ENCODE measurements at regions not wholly inside any gene's neighbourhood (a gene's known extent, or its start where the extent isn't known, plus 50 kb on each side); places are given as distances from the start of the nearest gene placed in this dataset.

GRCh38 chr4:186889876-186890643 is 166.4 kb upstream of the FAT1 start:
- no peak for DNase-seq (ENCODE audit: low spot score)

DNA sequence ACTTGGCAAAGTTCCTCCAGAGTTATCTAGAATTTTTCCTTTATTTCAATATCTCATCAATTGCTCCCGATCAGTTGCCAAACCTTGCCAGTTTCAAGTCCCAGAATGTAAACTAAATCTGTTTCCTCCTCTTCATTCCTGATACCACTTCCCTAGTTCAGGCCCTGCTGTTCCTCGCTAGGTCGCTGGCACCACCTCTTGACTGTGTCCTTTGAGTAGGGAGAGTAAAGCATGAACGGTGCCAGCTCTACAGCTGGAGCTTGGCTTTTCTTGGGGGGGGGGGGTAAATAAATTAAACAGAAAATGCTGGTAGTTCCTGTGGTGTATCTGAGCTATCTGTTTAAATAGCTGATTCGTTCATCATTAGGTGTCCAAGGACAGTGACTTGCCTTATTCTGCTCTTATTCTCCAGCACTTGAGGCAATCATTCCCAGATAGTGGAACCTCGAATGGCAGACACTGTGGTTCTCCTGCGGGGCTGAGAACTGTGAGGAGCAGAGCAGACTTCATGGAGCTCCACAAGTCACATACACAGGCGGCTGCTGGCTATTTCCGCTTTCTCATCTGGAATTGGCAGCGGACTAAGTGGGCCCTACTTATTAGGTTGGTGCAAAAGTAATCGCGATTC is 168.3 kb upstream of the FAT1 start:
- no peak for DNase-seq (ENCODE audit: low spot score)

DNA sequence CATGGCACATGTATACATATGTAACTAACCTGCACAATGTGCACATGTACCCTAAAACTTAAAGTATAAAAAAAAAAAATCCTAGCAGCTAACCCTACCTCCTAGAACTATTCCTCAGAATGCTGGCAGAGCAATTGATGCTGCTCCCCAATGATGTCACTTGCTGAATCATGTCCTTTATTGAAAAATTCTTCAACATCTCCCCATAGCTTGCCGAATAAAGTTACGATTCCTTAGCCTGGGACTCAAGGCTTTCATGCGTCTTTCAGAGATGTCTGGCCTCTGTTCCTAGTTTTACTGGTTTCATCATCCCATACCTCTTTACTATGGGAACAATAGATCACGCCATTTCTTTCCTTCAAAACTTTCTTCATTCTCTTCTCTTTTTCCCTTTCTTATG is 174.7 kb upstream of the FAT1 start:
- no peak for DNase-seq (ENCODE audit: low spot score)

- DNase-seq (ENCODE audit: low spot score): no peak
Measured at GRCh38 chr4:186900232-186900900, 176.7 kb upstream of the FAT1 start.

DNA sequence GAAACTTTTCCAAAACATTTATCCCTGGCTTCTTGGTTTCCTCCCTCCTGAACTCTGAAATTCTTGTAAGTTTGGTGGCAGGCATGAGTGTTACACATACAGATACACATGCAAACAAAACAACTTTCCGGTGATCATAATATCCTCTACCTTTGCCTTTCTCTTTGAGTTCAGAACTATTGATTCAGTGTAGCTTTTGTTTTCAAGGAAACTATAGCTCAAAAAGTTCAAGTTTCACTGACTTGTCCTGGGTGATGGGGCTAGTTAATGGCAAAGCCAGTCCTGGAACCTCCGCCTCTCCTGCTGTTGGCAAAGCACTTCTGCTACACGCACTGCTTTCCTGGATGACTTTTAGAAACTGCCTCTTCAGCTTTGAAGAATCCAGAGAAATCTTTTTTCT is 177.3 kb upstream of the FAT1 start:
- no peak for DNase-seq (ENCODE audit: low spot score)

DNA sequence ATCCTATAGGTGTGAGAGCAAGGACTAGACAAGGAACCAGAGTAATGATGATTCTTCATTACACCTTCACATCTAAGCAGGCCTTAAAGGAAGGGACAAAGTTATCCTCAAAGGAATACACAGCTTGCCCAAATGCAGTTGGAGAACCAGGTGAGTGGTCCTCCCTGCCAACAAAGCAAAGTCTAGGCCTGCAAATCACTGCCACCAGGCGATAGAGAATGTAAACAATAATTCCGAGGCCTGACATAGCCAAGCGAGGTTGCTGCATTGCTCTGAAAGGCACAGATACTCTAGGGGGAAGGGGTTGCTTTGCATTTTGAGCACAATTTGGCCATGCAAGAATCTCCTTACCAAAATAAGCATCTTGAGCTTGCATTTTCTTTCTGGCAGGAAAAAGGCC is 178.2 kb upstream of the FAT1 start:
- no peak for DNase-seq (ENCODE audit: low spot score)

DNA sequence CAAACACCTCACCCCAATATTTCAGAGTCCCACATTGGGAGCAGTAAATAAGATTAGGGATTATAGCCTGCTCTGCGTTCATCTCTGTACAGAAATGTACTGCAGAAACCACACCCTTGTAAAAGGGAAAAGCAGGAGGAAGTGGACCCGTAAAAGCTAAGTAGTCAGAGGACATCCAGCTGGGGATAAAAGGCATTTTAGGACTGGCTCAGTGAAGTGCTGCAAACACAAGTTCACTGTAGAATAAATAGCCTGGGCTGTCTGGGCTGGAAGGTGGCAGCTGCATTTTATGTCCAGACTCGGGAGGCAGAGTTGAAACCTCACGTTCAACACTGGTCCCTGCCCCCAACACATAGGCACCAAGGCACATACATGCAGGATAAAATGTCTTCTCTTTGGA is 178.7 kb upstream of the FAT1 start:
- DNase-seq (ENCODE audit: low spot score): no peak

GRCh38 chr4:186904101-186904500 is 180.4 kb upstream of the FAT1 start:
- DNase-seq (ENCODE audit: low spot score): no peak

DNA sequence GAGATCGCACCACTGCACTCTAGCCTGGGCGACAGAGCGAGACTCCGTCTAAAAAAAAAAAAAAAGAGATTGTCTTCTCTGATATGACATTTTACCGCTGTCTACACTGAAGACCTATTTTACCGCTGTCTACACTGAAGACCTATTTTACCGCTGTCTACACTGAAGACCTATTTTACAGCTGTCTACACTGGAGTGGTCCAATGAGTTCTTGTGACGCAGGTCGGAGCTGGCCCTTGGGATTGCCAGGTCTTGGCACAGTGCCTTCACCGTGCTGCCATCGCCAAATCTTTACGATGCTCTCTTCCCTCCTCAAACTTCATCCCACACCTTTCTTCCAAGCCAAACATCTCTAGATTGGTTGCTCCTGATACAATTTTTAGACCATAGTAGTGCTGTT is 183.1 kb upstream of the FAT1 start:
- DNase-seq (ENCODE audit: low spot score): no peak

- DNase-seq (ENCODE audit: low spot score): no peak
Measured at GRCh38 chr4:186910385-186910784, 186.7 kb upstream of the FAT1 start.

DNA sequence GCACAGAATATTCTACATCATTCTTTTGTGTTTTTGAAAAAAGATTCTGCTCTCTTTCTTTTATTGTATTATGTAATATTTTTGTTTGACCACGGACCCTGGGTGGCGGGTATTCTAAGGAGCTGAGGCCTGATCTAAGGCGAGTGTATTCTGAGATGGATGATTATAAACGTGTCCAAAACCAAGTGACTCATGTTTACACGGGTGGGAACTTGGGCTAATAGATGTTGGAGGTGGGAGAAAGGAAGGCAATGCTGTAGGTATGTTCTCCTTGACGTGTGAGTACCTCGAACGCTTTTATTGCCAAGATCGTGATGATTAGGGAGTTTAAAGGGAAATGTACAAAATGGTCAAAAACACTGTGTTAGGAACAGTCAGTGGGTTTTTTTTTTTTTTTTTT is 188.9 kb upstream of the FAT1 start:
- DNase-seq (ENCODE audit: low spot score): no peak

- no peak for DNase-seq (ENCODE audit: low spot score)
Measured at GRCh38 chr4:186915816-186916215, 192.2 kb upstream of the FAT1 start.

DNA sequence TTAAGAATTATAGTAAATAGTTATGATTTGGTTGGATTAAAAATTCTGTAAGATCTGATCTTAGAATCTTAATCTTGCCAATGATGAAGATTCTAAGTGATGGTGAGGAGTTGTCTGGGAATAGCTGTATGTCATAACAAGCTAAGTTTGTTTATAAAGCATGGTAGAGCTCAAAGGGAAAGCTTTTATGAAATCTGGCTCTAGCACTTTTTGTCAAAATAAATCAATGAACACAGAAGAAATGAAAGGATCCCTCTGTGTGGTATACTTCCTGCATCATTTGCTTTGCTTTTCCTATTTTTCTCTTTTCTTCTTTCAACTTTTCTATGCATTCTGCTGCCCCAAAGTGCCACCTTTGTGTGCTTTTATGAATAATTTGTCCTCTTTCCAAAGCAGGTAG is 193.5 kb upstream of the FAT1 start:
- no peak for DNase-seq (ENCODE audit: low spot score)

DNA sequence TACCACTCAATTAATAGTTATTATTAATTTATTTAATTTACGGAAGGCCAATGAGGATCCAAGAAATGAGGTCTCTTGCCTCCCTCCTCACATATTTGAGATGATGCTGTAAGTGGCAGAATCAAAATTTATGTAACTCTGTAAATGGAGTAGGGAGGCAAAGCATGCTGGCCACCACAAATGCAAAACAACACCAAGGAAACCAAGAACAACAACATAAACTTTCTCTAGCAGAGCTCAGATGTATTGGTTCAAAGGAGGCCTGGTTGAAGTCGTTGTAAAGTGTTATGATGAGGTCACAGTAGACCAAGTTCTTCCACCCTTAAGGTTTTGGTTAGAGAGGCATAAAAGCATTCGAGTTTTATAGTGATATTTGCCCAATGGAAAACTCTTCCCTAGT is 194.8 kb upstream of the FAT1 start:
- no peak for DNase-seq (ENCODE audit: low spot score)

DNA sequence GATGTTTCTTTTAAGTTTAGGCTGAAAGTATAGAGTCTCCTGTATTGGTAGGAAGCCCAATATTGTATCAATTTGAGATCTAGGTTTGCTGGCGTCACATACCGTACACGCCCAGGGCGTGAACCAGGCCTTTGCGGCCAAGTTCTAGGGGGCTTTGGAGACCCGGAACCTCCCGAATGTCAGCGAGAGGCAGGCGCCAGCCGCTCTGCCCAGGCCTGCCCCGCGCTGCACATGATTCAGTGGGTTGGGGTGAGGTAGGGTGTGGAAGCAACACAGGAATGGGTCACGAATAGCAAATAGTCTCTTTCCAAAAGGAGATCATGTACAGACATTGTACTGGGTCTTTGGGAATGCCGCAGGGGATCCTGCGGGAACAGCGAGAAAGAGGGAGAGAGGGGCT is 195.7 kb upstream of the FAT1 start:
- no peak for DNase-seq (ENCODE audit: low spot score)

GRCh38 chr4:186920483-186920882 is 196.8 kb upstream of the FAT1 start:
- no peak for DNase-seq (ENCODE audit: low spot score)

GRCh38 chr4:186920992-186921391 is 197.3 kb upstream of the FAT1 start:
- DNase-seq (ENCODE audit: low spot score): no peak

DNA sequence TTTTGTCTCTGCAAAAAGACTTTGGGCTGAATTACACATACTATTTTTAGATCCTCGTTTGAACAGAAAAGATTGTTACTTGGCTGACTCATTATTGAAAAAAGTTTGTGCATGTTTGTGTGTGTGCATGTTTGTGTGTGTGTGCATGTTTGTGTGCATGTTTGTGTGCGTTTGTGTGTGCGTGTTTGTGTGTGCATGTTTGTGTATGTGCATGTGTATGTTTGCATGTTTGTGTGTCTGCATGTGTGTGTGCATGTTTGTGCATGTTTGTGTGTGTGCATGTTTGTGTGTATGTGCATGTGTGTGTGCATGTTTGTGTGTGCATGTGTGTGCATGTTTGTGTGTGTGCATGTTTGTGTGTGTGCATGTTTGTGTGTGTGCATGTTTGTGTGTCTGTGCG is 201.1 kb upstream of the FAT1 start:
- DNase-seq (ENCODE audit: low spot score): no peak

DNA sequence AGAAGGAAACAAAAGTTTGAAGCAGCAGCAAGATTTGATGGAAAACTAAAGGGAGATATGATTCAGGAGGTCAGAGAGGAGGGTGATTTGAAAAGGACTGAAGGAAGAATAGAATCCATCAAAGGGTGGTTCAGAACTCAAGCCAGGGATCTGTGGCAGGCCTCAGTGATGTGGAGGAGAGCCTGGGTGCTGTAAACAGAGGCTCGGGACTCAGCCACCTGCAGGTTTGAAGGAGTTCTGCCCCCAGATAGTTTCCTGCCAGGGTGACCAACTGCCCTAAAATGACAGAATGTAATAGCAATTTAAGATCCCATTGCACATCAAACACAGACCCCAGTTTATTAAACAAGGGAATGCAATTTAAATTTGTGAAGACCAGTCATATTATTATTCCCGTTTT is 204.0 kb upstream of the FAT1 start:
- DNase-seq (ENCODE audit: low spot score): no peak

GRCh38 chr4:186930024-186930423 is 206.4 kb upstream of the FAT1 start:
- DNase-seq (ENCODE audit: low spot score): no peak

GRCh38 chr4:186931519-186931918 is 207.9 kb upstream of the FAT1 start:
- DNase-seq (ENCODE audit: low spot score): no peak

DNA sequence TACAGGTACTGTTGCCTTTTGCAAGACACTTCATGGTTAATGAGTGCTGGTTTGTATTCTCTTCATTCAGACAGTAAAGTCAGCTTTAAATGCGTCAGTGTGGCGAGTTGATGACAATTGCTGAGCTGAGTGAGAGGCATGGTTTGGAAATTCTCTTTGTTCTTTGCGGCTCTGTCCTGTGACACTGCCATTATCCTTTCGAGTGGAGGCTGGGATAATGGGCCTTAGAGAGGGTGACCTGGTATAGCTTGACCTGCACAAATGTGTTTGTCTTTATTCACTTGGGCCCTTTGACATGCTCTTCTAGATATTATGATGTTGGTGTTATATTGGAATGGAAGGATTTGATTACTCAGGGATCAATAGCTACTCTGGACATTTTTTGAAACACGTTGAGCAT is 208.5 kb upstream of the FAT1 start:
- DNase-seq (ENCODE audit: low spot score): no peak

GRCh38 chr4:186932631-186933187 is 209.1 kb upstream of the FAT1 start:
- DNase-seq (ENCODE audit: low spot score): no peak

Measured in HuH-7.5 (cell line).